ENCODE measurements at regions not wholly inside any gene's neighbourhood (a gene's known extent, or its start where the extent isn't known, plus 50 kb on each side); places are given as distances from the start of the nearest gene placed in this dataset.

DNA sequence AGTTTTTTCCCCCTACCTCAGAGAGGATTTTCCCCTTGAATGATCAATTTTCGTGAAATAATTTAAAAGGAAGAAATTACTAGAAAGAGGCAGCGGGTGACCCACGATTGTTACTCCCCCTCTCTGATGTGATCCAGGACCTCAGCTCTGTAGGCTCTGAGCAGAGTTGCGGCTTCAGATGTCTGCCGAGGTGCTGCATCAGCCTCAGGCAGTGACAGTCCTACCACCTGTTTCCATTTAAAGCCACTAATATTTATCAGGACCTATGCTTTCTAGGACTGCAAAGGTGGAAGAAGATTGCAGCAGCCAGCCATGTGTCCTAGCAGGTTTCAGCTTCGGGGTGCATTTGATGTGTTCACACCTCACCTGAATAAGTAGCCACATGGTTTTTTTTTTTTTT is 294.8 kb upstream of the C2CD4B start:
- Histone ChIP-seq H3K9ac (ENCODE audit: control insufficient read depth, extremely low read depth, insufficient read depth, low read length) (no peak overlapping the region), H3K27ac (ENCODE audit: control insufficient read depth, insufficient read depth, low read length) (no peak overlapping the region), H3K4me3 (ENCODE audit: control insufficient read depth in 2 of 3, extremely low read depth in 1 of 3, insufficient read depth in 2 of 3, low read depth in 1 of 3, low read length in 3 of 3) (no peak overlapping the region), H3K9me1 (ENCODE audit: control insufficient read depth, extremely low read depth, insufficient read depth, low read length) (no peaks in the 10 kb centered on the region), H3K27me3 (ENCODE audit: control insufficient read depth, extremely low read depth, insufficient read depth, low read length) (no peaks in the 10 kb centered on the region), H3K4me2 (ENCODE audit: control insufficient read depth, extremely low read depth, insufficient read depth, low read depth, low read length) (no peak overlapping the region), H3K9me3 (ENCODE audit: control insufficient read depth, low read depth, low read length) (no peaks in the 10 kb centered on the region), H3K79me2 (ENCODE audit: control insufficient read depth, insufficient read depth, low read length) (no peaks in the 10 kb centered on the region), H3K36me3 (ENCODE audit: control insufficient read depth in 2 of 2, extremely low read depth in 1 of 2, insufficient read depth in 2 of 2, low read length in 2 of 2) (no peaks in the 10 kb centered on the region), H2AFZ (ENCODE audit: control insufficient read depth, low read length) (no peak overlapping the region), H4K20me1 (ENCODE audit: control insufficient read depth, extremely low read depth, insufficient read depth, low read length) (no peaks in the 10 kb centered on the region), H3K4me1 (ENCODE audit: control insufficient read depth, extremely low read depth, insufficient read depth, low read length) (peaks cover 19% of the 10 kb centered on the region)
- TF ChIP-seq, protein P1, sequence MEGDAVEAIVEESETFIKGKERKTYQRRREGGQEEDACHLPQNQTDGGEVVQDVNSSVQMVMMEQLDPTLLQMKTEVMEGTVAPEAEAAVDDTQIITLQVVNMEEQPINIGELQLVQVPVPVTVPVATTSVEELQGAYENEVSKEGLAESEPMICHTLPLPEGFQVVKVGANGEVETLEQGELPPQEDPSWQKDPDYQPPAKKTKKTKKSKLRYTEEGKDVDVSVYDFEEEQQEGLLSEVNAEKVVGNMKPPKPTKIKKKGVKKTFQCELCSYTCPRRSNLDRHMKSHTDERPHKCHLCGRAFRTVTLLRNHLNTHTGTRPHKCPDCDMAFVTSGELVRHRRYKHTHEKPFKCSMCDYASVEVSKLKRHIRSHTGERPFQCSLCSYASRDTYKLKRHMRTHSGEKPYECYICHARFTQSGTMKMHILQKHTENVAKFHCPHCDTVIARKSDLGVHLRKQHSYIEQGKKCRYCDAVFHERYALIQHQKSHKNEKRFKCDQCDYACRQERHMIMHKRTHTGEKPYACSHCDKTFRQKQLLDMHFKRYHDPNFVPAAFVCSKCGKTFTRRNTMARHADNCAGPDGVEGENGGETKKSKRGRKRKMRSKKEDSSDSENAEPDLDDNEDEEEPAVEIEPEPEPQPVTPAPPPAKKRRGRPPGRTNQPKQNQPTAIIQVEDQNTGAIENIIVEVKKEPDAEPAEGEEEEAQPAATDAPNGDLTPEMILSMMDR (optimal IDR thresholded peaks at IDR 0.05 in 1 of 3, IDR thresholded peaks at IDR 0.05 in 1 of 3, conservative IDR thresholded peaks at IDR 0.05 in 1 of 3; ENCODE audit: extremely low read depth in 1 of 3, insufficient read depth in 2 of 3, low read length in 3 of 3): no peak
- no peak for TF ChIP-seq EZH2 (IDR thresholded peaks at IDR 0.05; ENCODE audit: low read length)
- dilution Hi-C loops (cut with MboI; ENCODE audit: extremely low pct_ligation_motif_present, low sequenced_read_pairs): no loop called here
- DNase-seq (ENCODE audit: low read depth, low spot score) (no peak), FAIRE-seq (no peak)

- Histone ChIP-seq H3K9ac (ENCODE audit: control insufficient read depth, extremely low read depth, insufficient read depth, low read length) (no peak overlapping the region), H3K36me3 (ENCODE audit: control insufficient read depth in 2 of 2, extremely low read depth in 1 of 2, insufficient read depth in 2 of 2, low read length in 2 of 2) (no peaks in the 10 kb centered on the region), H3K9me1 (ENCODE audit: control insufficient read depth, extremely low read depth, insufficient read depth, low read length) (no peaks in the 10 kb centered on the region), H3K4me3 (ENCODE audit: control insufficient read depth in 2 of 3, extremely low read depth in 1 of 3, insufficient read depth in 2 of 3, low read depth in 1 of 3, low read length in 3 of 3) (no peak overlapping the region), H2AFZ (ENCODE audit: control insufficient read depth, low read length) (no peak overlapping the region), H3K27ac (ENCODE audit: control insufficient read depth, insufficient read depth, low read length) (no peak overlapping the region), H3K79me2 (ENCODE audit: control insufficient read depth, insufficient read depth, low read length) (no peaks in the 10 kb centered on the region), H3K27me3 (ENCODE audit: control insufficient read depth, extremely low read depth, insufficient read depth, low read length) (no peaks in the 10 kb centered on the region), H3K9me3 (ENCODE audit: control insufficient read depth, low read depth, low read length) (no peaks in the 10 kb centered on the region), H4K20me1 (ENCODE audit: control insufficient read depth, extremely low read depth, insufficient read depth, low read length) (no peaks in the 10 kb centered on the region), H3K4me1 (ENCODE audit: control insufficient read depth, extremely low read depth, insufficient read depth, low read length) (peaks cover 10% of the 10 kb centered on the region), H3K4me2 (ENCODE audit: control insufficient read depth, extremely low read depth, insufficient read depth, low read depth, low read length) (no peak overlapping the region)
- dilution Hi-C loops (cut with MboI; ENCODE audit: extremely low pct_ligation_motif_present, low sequenced_read_pairs): no loop called here
- FAIRE-seq (no peak), DNase-seq (ENCODE audit: low read depth, low spot score) (no peak)
- TF ChIP-seq, protein P1 (optimal IDR thresholded peaks at IDR 0.05 in 1 of 3, IDR thresholded peaks at IDR 0.05 in 1 of 3, conservative IDR thresholded peaks at IDR 0.05 in 1 of 3; ENCODE audit: extremely low read depth in 1 of 3, insufficient read depth in 2 of 3, low read length in 3 of 3): no peak
- no peak for TF ChIP-seq EZH2 (IDR thresholded peaks at IDR 0.05; ENCODE audit: low read length)
These were observed 297.2 kb upstream of the C2CD4B start for GRCh38 chr15:62462268-62462667.

Measured in keratinocyte (primary cell).